Heart right ventricle (tissue), 15 donors: ENCODE measurements at regions not wholly inside any gene's neighbourhood (a gene's known extent, or its start where the extent isn't known, plus 50 kb on each side); places are given as distances from the start of the nearest gene placed in this dataset.

Experiments
- ATAC-seq, 8 donors: fragments of 200-7000 bp; cut with Tn5 transposase; one replicate each; pipeline ENCODE4 v1.9.1; 2020; ENCODE audit warnings: mild to moderate bottlenecking in 8 of 8, moderate library complexity in 8 of 8, moderate number of reproducible peaks in 1 of 8
- DNase-seq, 2 donors: peaks; one replicate each; pipeline ENCODE4 v3.0.0-alpha.2; 2020
- H3K27ac ChIP-seq, 10 donors: fragments of 200-600 bp; sonication (generic) in 2 of 10; one replicate each; pipeline versions ENCODE4 v1.5.0 to v1.8.0; 2020 to 2022; ENCODE audit warnings: mild to moderate bottlenecking in 3 of 10
- H3K27me3 ChIP-seq, 7 donors: fragments of 200-600 bp; one replicate each; pipeline ENCODE4 v1.8.0; 2021 to 2022; ENCODE audit warnings: mild to moderate bottlenecking in 2 of 7
- H3K36me3 ChIP-seq, 9 donors: fragments of 200-600 bp; sonication (generic) in 1 of 9; one replicate each; pipeline versions ENCODE4 v1.5.0 to v1.8.0; 2020 to 2022; ENCODE audit warnings: mild to moderate bottlenecking in 2 of 9
- H3K4me1 ChIP-seq, 9 donors: fragments of 200-600 bp; sonication (generic) in 1 of 9; one replicate each; pipeline versions ENCODE4 v1.5.0 to v1.8.0; 2020 to 2022; ENCODE audit warnings: mild to moderate bottlenecking in 4 of 9
- H3K4me3 ChIP-seq, 10 donors: fragments of 200-600 bp; sonication (generic) in 2 of 10; one replicate each; pipeline versions ENCODE4 v1.5.0 to v1.8.0; 2020 to 2022; ENCODE audit warnings: mild to moderate bottlenecking in 7 of 10, moderate library complexity in 2 of 10
- H3K9me3 ChIP-seq, 11 donors: fragments of 200-600 bp in 10 of 11; sonication (generic) in 2 of 11; one replicate each; pipeline versions ENCODE4 v1.5.0 to v1.8.0; 2013 to 2022; ENCODE audit warnings: mild to moderate bottlenecking in 2 of 11, control low read depth in 1 of 11, moderate library complexity in 1 of 11
- intact Hi-C, 10 donors: fragments of 100-400 bp; cut with DNase I; formaldehyde crosslinking; loops; one replicate each; pipeline versions ENCODE4 v1.11.1 to v1.14.2; 2022
- microRNA-seq, 2 donors: library from miRNA; unstranded; fragments of <30 nt; microRNA quantifications; one replicate each; pipeline ENCODE4 v1.2.0, GENCODE V29; 2021
- TF ChIP-seq, protein P1 (sequence below), 9 donors: fragments of 200-600 bp; sonication (generic) in 2 of 9; IDR thresholded peaks; one replicate each; pipeline versions ENCODE4 v1.5.0 to v1.8.0; 2021 to 2022; ENCODE audit warnings: antibody characterized with exemption in 9 of 9, mild to moderate bottlenecking in 5 of 9, moderate library complexity in 1 of 9
- donor health status: Arrhythmogenic right ventricular cardiomyopathy.
- donor health status: ischemic (EF 13 %, LVEDD 7.1; RV severe dilation, severe dysfunction).
- donor health status: DM: no; HTN: yes; CAD: no.
- donor health status: DM: no; HTN: no; CAD: no.
- donor health status: ischemic (EF 25% LVEDD 6.9; RV normal size, moderate dysfunction).
- donor health status: ischemic (EF 25% LVEDD 5.7; RV mildly dilated, moderate dysfunction).
- donor health status: healthy.
- donor health status: DM: yes; HTN: yes; CAD: no.
- donor health status: Ischemic cardiomyopathy.
- donor health status: ischemic (EF 35%, LVEDD 5.7; RV mildly dilated, moderate dysfunction).
- donor health status: nonischemic (EF 11% LVEDD 7.7; RV severe dilation, severe dysfunction).
- donor health status: DM: yes; HTN: yes; CAD: no.
- donor health status: PGD.
- donor health status: ischemic (EF 29% LVEDD 5.4; RV normal size, mild dysfunction).
- donor health status: nonischemic (EF 23%, LVEDD 6.1; RV moderate dilation, normal function).

DNA sequence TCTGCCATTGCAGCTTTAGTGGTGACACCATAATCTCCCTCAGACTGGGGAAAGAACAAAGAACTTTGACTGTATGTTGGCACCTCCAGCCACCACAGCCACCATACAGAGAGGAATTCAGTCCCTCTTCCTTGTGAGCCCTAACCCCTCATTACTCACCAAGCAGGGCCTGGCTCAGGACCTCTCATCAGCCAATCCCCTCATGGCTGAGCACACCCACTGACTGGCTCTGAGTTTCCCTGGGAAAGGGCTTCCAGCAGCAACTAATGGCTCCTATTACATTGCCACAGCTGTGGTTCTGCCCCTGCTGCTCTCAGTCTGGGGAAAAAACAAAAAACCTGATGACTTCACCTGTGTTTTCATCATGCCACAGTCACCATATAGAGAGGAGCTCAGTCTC lies 1482.6 kb downstream of the FAM133A start:
- no peaks in the 10 kb centered on the region for H3K36me3 ChIP-seq
- H3K4me1 ChIP-seq, result no peaks in the 10 kb centered on the region
- no peaks in the 10 kb centered on the region for H3K27me3 ChIP-seq
- no peak overlapping the region for H3K4me3 ChIP-seq
- ATAC-seq (no peak), DNase-seq (no peak)
- TF ChIP-seq, protein P1, sequence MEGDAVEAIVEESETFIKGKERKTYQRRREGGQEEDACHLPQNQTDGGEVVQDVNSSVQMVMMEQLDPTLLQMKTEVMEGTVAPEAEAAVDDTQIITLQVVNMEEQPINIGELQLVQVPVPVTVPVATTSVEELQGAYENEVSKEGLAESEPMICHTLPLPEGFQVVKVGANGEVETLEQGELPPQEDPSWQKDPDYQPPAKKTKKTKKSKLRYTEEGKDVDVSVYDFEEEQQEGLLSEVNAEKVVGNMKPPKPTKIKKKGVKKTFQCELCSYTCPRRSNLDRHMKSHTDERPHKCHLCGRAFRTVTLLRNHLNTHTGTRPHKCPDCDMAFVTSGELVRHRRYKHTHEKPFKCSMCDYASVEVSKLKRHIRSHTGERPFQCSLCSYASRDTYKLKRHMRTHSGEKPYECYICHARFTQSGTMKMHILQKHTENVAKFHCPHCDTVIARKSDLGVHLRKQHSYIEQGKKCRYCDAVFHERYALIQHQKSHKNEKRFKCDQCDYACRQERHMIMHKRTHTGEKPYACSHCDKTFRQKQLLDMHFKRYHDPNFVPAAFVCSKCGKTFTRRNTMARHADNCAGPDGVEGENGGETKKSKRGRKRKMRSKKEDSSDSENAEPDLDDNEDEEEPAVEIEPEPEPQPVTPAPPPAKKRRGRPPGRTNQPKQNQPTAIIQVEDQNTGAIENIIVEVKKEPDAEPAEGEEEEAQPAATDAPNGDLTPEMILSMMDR (IDR thresholded peaks at IDR 0.05), result no peak
- intact Hi-C loops, result no loop called here
- H3K27ac ChIP-seq, result no peak overlapping the region
- H3K9me3 ChIP-seq, result no peaks in the 10 kb centered on the region

Small RNA genes in the stretch of these regions (microRNA-seq; reads per million reads assigned to microRNA genes)
- gene MIR548M, result 0 reads per million in 2 donors
